GM12878 (cell line): ENCODE measurements at regions not wholly inside any gene's neighbourhood (a gene's known extent, or its start where the extent isn't known, plus 50 kb on each side); places are given as distances from the start of the nearest gene placed in this dataset.

Source experiments
- ATAC-seq: fragments of 200-7000 bp; cut with Tn5 transposase; 3 replicates; pipeline ENCODE4 v1.9.1; 2020; ENCODE audit warnings: mild to moderate bottlenecking, moderate library complexity
- BruUV-seq: library from RNA; stranded (reverse); fragments of 400-500 nt; replicated peaks from 2 replicates; lab custom pipeline; 2021; lab: Mats Ljungman, UMichigan
- CTCF ChIA-PET: fragments of 300-600 bp; sonication (Branson Sonifier 250); formaldehyde crosslinking; extraction: SDS; loops from one replicate; lab custom pipeline; 2021; ENCODE audit warnings: inconsistent platforms; lab: Yijun Ruan, JAX
- POLR2A ChIA-PET: fragments of 350-600 bp; formaldehyde crosslinking; extraction: SDS; loops from one replicate; lab custom pipeline; 2021; ENCODE audit warnings: inconsistent platforms; lab: Charles Lee
- RAD21 ChIA-PET: fragments of 300-600 bp; sonication (Branson Sonifier 250); formaldehyde crosslinking; loops from one replicate; lab custom pipeline; 2023; ENCODE audit warnings: antibody characterized with exemption; ENCODE audit not compliant: unreplicated experiment; lab: Charles Lee
- SMC1A ChIA-PET: fragments of 300-600 bp; sonication (Branson Sonifier 250); formaldehyde crosslinking; loops from one replicate; lab custom pipeline; 2023; ENCODE audit not compliant: unreplicated experiment, uncharacterized antibody; lab: Charles Lee
- DNase-seq: peaks from one replicate; pipeline ENCODE4 v3.0.0-alpha.2; 2011; ENCODE audit warnings: low read depth, low spot score
- FAIRE-seq: peaks from 3 replicates; lab custom pipeline; 2011; peaks lifted over from hg19 to GRCh38; lab: Jason Lieb, UNC
- H2AFZ ChIP-seq: 2 replicates; pipeline ENCODE4 v1.6.0; 2011; ENCODE audit warnings: low read depth, low read length, control low read depth; ENCODE audit not compliant: control insufficient read depth
- H3K27ac ChIP-seq: 2 replicates; pipeline ENCODE4 v1.5.1; 2011; ENCODE audit warnings: control low read depth; ENCODE audit not compliant: control insufficient read depth, insufficient read depth
- H3K27me3 ChIP-seq, 2 experiments: replicated peaks in 1 of 2; 2 replicates each; pipeline versions ENCODE4 v1.6.0 to v1.6.1; 2011; ENCODE audit warnings: low read length in 1 of 2; ENCODE audit not compliant: control insufficient read depth in 2 of 2, insufficient read depth in 2 of 2
- H3K36me3 ChIP-seq, 2 experiments: 2 replicates each; pipeline ENCODE4 v1.5.1; 2011; ENCODE audit warnings: low read length in 1 of 2; ENCODE audit not compliant: control insufficient read depth in 2 of 2, insufficient read depth in 2 of 2
- H3K4me1 ChIP-seq: 2 replicates; pipeline ENCODE4 v1.6.1; 2011; ENCODE audit warnings: mild to moderate bottlenecking, low read length, moderate library complexity, mixed read lengths; ENCODE audit not compliant: control insufficient read depth, insufficient read depth
- H3K4me2 ChIP-seq: 2 replicates; pipeline ENCODE4 v1.6.0; 2011; ENCODE audit warnings: control low read depth; ENCODE audit not compliant: control insufficient read depth, insufficient read depth
- H3K4me3 ChIP-seq: fragments of 200-600 bp; sonication (generic); 2 replicates; pipeline ENCODE4 v1.5.1; 2016
- H3K79me2 ChIP-seq: 2 replicates; pipeline ENCODE4 v1.6.0; 2011; ENCODE audit warnings: low read length; ENCODE audit not compliant: control insufficient read depth, insufficient read depth
- H3K9ac ChIP-seq: 2 replicates; pipeline ENCODE4 v1.8.0; 2011; ENCODE audit warnings: low read length, control low read depth, mixed read lengths; ENCODE audit not compliant: control insufficient read depth, insufficient read depth
- H3K9me3 ChIP-seq: replicated peaks from 3 replicates; pipeline ENCODE4 v1.5.1; 2011; ENCODE audit warnings: mild to moderate bottlenecking, low read length; ENCODE audit not compliant: control insufficient read depth, insufficient read depth
- H4K20me1 ChIP-seq: 2 replicates; pipeline ENCODE4 v1.6.0; 2011; ENCODE audit not compliant: control insufficient read depth, insufficient read depth
- CEBPB ChIP-seq, 2 experiments: fragments of 150-350 bp in 1 of 2; IDR thresholded peaks; 2 replicates each; pipeline ENCODE4 v1.6.1; 2012 to 2014; ENCODE audit warnings: low read depth in 2 of 2, low read length in 2 of 2, borderline replicate concordance in 1 of 2, inconsistent platforms in 1 of 2
- CEBPZ ChIP-seq: fragments of 150-350 bp; IDR thresholded peaks from 2 replicates; pipeline ENCODE4 v1.6.1; 2016; ENCODE audit warnings: low read depth, low read length
- CUX1 ChIP-seq: IDR thresholded peaks from 2 replicates; pipeline ENCODE4 v1.6.1; 2012; ENCODE audit warnings: improper control_type of control experiment, low read depth, low read length; ENCODE audit not compliant: insufficient replicate concordance
- E2F8 ChIP-seq: fragments of 450-650 bp; IDR thresholded peaks from 2 replicates; pipeline ENCODE4 v1.6.1; 2018; ENCODE audit warnings: mild to moderate bottlenecking, low read depth, moderate library complexity; ENCODE audit not compliant: partially characterized antibody
- ESRRA ChIP-seq: IDR thresholded peaks from 2 replicates; pipeline ENCODE4 v1.6.1; 2012; ENCODE audit warnings: mild to moderate bottlenecking, low read length, improper control_type of control experiment
- HCFC1 ChIP-seq: fragments of 150-350 bp; IDR thresholded peaks from 2 replicates; pipeline ENCODE4 v1.6.1; 2014; ENCODE audit warnings: low read length
- KAT2A ChIP-seq: conservative IDR thresholded peaks from 2 replicates; pipeline ENCODE4 v1.6.1; 2011; ENCODE audit warnings: low read depth, low read length; ENCODE audit not compliant: control insufficient read depth
- NRF1 ChIP-seq: conservative IDR thresholded peaks from 2 replicates; pipeline ENCODE4 v1.6.1; 2011; ENCODE audit warnings: mild to moderate bottlenecking, low read depth, low read length, improper control_type of control experiment
- POLR2AphosphoS2 ChIP-seq: IDR thresholded peaks from 2 replicates; pipeline ENCODE4 v1.6.1; 2011; ENCODE audit warnings: low read depth, mild to moderate bottlenecking, low read length, improper control_type of control experiment, moderate library complexity
- RUNX3 ChIP-seq: IDR thresholded peaks from 2 replicates; pipeline ENCODE4 v1.6.1; 2012; ENCODE audit warnings: low read length, inconsistent platforms
- SPI1 ChIP-seq: IDR thresholded peaks from 2 replicates; pipeline ENCODE4 v1.6.1; 2011; ENCODE audit warnings: low read depth, mild to moderate bottlenecking, low read length, moderate library complexity, borderline replicate concordance; ENCODE audit not compliant: insufficient read depth
- SUZ12 ChIP-seq: fragments of 200-600 bp; sonication (generic); IDR thresholded peaks from one replicate; pipeline ENCODE4 v1.6.1; 2018; ENCODE audit warnings: antibody characterized with exemption, mild to moderate bottlenecking; ENCODE audit not compliant: unreplicated experiment
- TAF1 ChIP-seq: IDR thresholded peaks from 2 replicates; pipeline ENCODE4 v1.6.1; 2011; ENCODE audit warnings: mild to moderate bottlenecking, low read depth, low read length, borderline replicate concordance
- TCF7 ChIP-seq: IDR thresholded peaks from 2 replicates; pipeline ENCODE4 v1.6.1; 2014; ENCODE audit warnings: antibody characterized with exemption, borderline replicate concordance
- ZNF622 ChIP-seq: fragments of 450-650 bp; IDR thresholded peaks from 2 replicates; pipeline ENCODE4 v1.6.1; 2017; ENCODE audit warnings: mild to moderate bottlenecking, inconsistent platforms
- WGBS: methylation state at CpG from one replicate; pipeline ENCODE4 v1.1.6; 2016; ENCODE audit warnings: low lambda C conversion rate; ENCODE audit not compliant: insufficient replicate concordance, insufficient coverage; ENCODE audit errors: missing lambda C conversion rate; 5-methylcytosine and 5-hydroxymethylcytosine counted together
- in situ Hi-C: fragments of 300-500 bp; cut with MboI; formaldehyde crosslinking; loops from 9 replicates; pipeline ENCODE4 v1.14.3; 2018; ENCODE audit warnings: mixed read lengths
- intact Hi-C: fragments of 100-400 bp; cut with micrococcal nuclease; formaldehyde crosslinking; loops from one replicate; pipeline ENCODE4 v1.14.2; 2022; ENCODE audit not compliant: unreplicated experiment

GRCh38 chr4:20326977-20327376, 75.3 kb downstream of the SLIT2 start:
- intact Hi-C loops (no loop called here), in situ Hi-C loops (no loop called here)
- no peak overlapping the region for H3K4me3 ChIP-seq
- ChIA-PET SMC1A (no interaction called here), CTCF (no interaction called here), POLR2A (no interaction called here), RAD21 (no interaction called here)
- 0% methylated on average over 2 of the region's 2 CpGs for WGBS
- H3K27me3 ChIP-seq: no peaks in the 10 kb centered on the region
- H2AFZ ChIP-seq: no peak overlapping the region
- no peaks in the 10 kb centered on the region for H3K4me1 ChIP-seq
- no peaks in the 10 kb centered on the region for H3K9me3 ChIP-seq
- no peaks in the 10 kb centered on the region for H3K36me3 ChIP-seq
- no peak overlapping the region for H3K9ac ChIP-seq
- no peaks in the 10 kb centered on the region for H3K79me2 ChIP-seq
- H3K27ac ChIP-seq: no peak overlapping the region
- ATAC-seq: no peak
- FAIRE-seq: no peak
- no peak for DNase-seq
- no TSS peak for BruUV-seq
- H3K4me2 ChIP-seq: no peak overlapping the region
- no peaks in the 10 kb centered on the region for H4K20me1 ChIP-seq
- TF ChIP-seq TCF7 (no peak), CEBPZ (no peak), CEBPB (IDR thresholded peaks at IDR 0.05; ENCODE audit: borderline replicate concordance in 1 of 2, low read depth in 2 of 2, low read length in 2 of 2) (no peak), SUZ12 (no peak), POLR2AphosphoS2 (no peak), NRF1 (no peak), SPI1 (no peak), E2F8 (no peak), CUX1 (no peak), ESRRA (no peak), ZNF622 (no peak), RUNX3 (no peak), HCFC1 (no peak), KAT2A (no peak), TAF1 (no peak)
